GM13977 (cell line): ENCODE measurements at regions not wholly inside any gene's neighbourhood (a gene's known extent, or its start where the extent isn't known, plus 50 kb on each side); places are given as distances from the start of the nearest gene placed in this dataset.

Source experiments
- DNase-seq: peaks from one replicate; pipeline ENCODE4 v3.0.0; 2012; ENCODE audit warnings: low spot score
- in situ Hi-C: fragments of 300-500 bp; cut with MboI; formaldehyde crosslinking; loops from one replicate; pipeline ENCODE4 v1.12.0; 2022; ENCODE audit warnings: low sequenced_read_pairs, low pct_unique_long_range_greater_than_20kb, mixed read lengths, inconsistent platforms; ENCODE audit not compliant: unreplicated experiment
- TF ChIP-seq, protein P1 (sequence below): IDR thresholded peaks from 2 replicates; pipeline ENCODE4 v1.5.1; 2012; ENCODE audit warnings: mild to moderate bottlenecking, control low read depth; ENCODE audit not compliant: insufficient read depth; ENCODE audit errors: extremely low read depth, missing control alignments

DNA sequence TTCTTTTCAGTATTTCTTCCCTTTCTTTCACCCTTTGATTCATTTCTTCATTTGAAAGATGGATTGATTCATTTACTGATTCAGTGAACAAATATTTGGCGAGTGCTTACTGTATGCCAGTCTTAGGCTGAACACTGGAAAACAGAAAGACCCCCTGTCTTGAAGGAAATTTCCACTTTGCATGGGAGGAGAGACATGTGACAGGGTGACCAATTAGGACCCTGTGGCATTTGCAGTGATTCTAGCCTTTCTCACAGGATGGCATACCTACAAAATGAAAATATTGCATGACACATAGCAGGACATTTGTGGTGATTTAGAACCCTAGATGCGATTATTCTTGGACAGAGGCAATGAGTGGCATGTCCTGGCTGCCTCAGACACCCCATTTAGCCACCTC lies 407.2 kb upstream of the SGCD start:
- no peak for DNase-seq
- TF ChIP-seq, protein P1, sequence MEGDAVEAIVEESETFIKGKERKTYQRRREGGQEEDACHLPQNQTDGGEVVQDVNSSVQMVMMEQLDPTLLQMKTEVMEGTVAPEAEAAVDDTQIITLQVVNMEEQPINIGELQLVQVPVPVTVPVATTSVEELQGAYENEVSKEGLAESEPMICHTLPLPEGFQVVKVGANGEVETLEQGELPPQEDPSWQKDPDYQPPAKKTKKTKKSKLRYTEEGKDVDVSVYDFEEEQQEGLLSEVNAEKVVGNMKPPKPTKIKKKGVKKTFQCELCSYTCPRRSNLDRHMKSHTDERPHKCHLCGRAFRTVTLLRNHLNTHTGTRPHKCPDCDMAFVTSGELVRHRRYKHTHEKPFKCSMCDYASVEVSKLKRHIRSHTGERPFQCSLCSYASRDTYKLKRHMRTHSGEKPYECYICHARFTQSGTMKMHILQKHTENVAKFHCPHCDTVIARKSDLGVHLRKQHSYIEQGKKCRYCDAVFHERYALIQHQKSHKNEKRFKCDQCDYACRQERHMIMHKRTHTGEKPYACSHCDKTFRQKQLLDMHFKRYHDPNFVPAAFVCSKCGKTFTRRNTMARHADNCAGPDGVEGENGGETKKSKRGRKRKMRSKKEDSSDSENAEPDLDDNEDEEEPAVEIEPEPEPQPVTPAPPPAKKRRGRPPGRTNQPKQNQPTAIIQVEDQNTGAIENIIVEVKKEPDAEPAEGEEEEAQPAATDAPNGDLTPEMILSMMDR: no peak
- in situ Hi-C loops: no loop called here

DNA sequence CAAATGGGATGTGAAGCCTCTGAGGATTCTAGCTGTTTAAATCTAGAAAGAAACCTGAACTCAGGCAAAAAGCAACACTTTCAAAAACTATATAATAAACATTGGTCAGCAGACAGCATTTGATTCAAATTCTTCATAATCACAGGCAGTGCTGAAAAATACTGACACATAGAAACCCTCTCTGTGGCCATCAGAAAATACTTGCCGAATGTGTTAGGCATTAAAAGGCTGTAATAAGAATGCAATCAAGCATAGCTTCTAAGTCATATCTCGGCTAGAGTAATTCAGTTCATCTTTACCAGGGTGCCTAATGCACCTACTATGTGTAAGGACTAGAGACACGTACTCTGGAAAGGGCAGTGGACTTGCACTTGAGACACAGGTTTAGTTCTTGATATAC lies 405.3 kb upstream of the SGCD start:
- in situ Hi-C loops: no loop called here
- no peak for DNase-seq
- TF ChIP-seq, protein P1: no peak

DNA sequence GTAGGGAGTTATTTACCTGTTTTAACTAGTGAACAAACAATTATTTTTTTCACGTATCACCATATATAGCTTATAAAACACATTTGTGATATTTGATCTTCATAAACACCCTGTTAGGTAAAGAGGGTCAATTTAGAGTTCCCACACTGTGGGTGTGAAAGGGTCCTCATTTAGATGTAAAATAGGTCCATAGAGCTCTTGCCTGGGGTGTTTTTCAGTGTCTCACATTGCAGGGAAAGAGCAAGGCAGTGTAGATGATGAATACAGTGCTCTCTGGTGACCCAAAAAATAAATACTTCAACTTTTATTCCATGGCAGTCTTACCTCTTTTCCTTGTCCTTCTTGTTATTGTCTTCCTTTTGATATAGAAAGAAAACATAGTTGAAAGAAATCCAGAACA lies 403.2 kb upstream of the SGCD start:
- TF ChIP-seq, protein P1: no peak
- in situ Hi-C loops: no loop called here
- DNase-seq: no peak

DNA sequence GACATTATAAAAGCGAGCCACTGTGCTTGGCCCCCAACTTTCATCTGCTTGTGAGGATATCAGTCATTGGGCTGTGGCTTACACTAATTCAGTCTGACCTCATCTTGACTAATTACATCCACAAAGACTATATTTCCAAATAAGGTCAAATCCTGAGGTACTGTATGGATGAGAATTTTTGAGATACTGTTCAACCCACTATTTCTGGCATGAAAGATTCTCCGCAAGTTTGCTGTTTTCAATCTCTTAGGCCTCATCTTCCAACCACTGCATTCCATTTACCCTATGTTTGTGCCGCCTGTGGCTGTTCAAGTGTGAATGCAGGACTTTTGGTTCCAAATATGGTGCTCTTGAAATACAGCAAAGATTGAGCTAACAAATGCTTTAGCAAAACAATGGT lies 400.9 kb upstream of the SGCD start:
- in situ Hi-C loops: loop anchor here (25.0 kb wide), 1 partner anchor 1211 kb away; the partner anchor contains the start of gene MED7
- no peak for DNase-seq
- TF ChIP-seq, protein P1: no peak

DNA sequence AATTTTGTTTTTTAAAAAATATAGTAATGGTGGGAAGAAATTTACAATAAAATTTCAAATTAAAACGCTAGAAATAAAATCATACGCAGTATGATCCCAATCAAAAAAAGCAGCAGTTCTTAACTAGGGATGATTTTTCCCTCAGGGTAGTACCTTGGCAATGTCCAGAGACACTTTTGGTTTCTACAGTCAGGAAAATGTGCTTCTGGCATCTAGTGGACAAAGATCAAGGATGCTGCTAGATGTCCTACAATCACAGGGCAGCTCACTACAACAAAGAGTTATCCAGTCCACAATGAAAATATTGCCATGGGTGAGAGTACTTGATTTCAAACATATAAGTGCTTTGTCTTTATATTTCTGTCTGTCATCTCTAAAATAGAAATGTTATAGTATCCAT lies 400.2 kb upstream of the SGCD start:
- DNase-seq: no peak
- TF ChIP-seq, protein P1: no peak
- in situ Hi-C loops: loop anchor here (25.0 kb wide), 1 partner anchor 1211 kb away; the partner anchor contains the start of gene MED7

DNA sequence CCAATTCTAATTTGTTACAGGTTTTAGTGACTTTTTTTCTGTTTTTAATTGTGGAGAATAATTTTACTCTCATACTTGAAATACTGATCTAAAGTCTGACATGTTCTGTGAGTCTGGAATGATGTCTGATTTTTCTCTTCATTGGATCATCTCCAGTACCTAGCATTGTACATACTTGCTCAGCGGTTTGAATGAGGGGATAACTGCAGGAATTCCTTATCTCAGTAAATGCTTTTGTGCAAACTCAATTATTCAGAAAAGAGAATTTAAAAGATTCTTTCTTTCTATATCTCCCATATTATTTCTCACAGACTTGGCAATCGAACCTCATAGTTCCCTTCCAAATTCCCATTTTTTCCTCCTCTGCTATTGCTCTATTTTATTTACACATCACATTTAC lies 397.9 kb upstream of the SGCD start:
- DNase-seq: no peak
- TF ChIP-seq, protein P1: no peak
- in situ Hi-C loops: loop anchor here (25.0 kb wide), 1 partner anchor 1208 kb away; the partner anchor contains the start of gene MED7

DNA sequence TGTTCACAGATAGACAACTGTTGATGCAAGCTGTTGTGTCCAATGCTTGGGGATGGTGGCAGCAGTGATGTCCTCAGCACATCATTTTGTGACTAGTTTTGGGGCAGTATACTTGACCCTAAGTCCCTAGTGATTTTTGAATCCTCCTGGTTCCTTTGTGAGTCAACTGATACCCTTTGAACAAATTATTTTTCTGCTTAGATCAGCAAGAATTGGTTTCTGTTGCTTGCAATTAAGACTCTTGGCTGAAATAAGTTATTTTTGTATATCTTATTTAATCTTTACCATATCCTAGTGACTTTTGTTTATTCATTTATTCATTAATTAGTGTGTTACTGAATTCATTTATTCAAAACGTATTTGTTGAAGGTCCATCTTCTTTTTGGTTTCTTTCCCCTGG lies 392.0 kb upstream of the SGCD start:
- no peak for DNase-seq
- TF ChIP-seq, protein P1: no peak
- in situ Hi-C loops: loop anchor here (25.0 kb wide), 1 partner anchor 1202 kb away; the partner anchor contains the start of gene MED7
